HG03469 (cell line): ENCODE measurements at regions not wholly inside any gene's neighbourhood (a gene's known extent, or its start where the extent isn't known, plus 50 kb on each side); places are given as distances from the start of the nearest gene placed in this dataset.
"Not testable (repeated sequence)": the region's sequence is repeated elsewhere in the genome, so short reads cannot be mapped to it uniquely, and the experiment has no call there.

Experiments
- ATAC-seq: cut with Tn5 transposase; IDR thresholded peaks from one replicate; pipeline ENCODE4 v1.9.1; 2021; ENCODE audit warnings: mild to moderate bottlenecking, moderate library complexity, moderate number of reproducible peaks; ENCODE audit not compliant: unreplicated experiment

- ATAC-seq: no peak
These were observed 517.0 kb upstream of the NRSN1 start for GRCh38 chr6:23608931-23609435.

GRCh38 chr6:23611776-23612381 is 514.1 kb upstream of the NRSN1 start:
- no peak for ATAC-seq

- no peak for ATAC-seq
These were observed 507.6 kb upstream of the NRSN1 start for GRCh38 chr6:23618366-23618765.

- ATAC-seq: no peak
These were observed 505.1 kb upstream of the NRSN1 start for GRCh38 chr6:23620911-23621401.

GRCh38 chr6:23630726-23631635 is 495.0 kb upstream of the NRSN1 start:
- no peak for ATAC-seq

- ATAC-seq: no peak
These were observed 492.0 kb upstream of the NRSN1 start for GRCh38 chr6:23633996-23634395.

- ATAC-seq: no peak
These were observed 490.9 kb upstream of the NRSN1 start for GRCh38 chr6:23635150-23635549.

GRCh38 chr6:23637296-23637695 is 488.7 kb upstream of the NRSN1 start:
- no peak for ATAC-seq

GRCh38 chr6:23642849-23643248 is 483.2 kb upstream of the NRSN1 start:
- ATAC-seq: no peak

- ATAC-seq: no peak
These were observed 479.0 kb upstream of the NRSN1 start for GRCh38 chr6:23647045-23647444.

GRCh38 chr6:23650676-23651075 is 475.3 kb upstream of the NRSN1 start:
- ATAC-seq: no peak

- no peak for ATAC-seq
These were observed 471.3 kb upstream of the NRSN1 start for GRCh38 chr6:23654745-23655144.

- no peak for ATAC-seq
These were observed 470.5 kb upstream of the NRSN1 start for GRCh38 chr6:23655525-23655924.

- no peak for ATAC-seq
These were observed 469.5 kb upstream of the NRSN1 start for GRCh38 chr6:23656255-23657194.

GRCh38 chr6:23659125-23659524 is 466.9 kb upstream of the NRSN1 start:
- no peak for ATAC-seq

- ATAC-seq: no peak
These were observed 464.5 kb upstream of the NRSN1 start for GRCh38 chr6:23661549-23661948.

GRCh38 chr6:23663096-23663495 is 462.9 kb upstream of the NRSN1 start:
- no peak for ATAC-seq

GRCh38 chr6:23663652-23664051 is 462.4 kb upstream of the NRSN1 start:
- no peak for ATAC-seq

- ATAC-seq: not testable (repeated sequence)
These were observed 460.1 kb upstream of the NRSN1 start for GRCh38 chr6:23665911-23666310.

- ATAC-seq: no peak
These were observed 453.3 kb upstream of the NRSN1 start for GRCh38 chr6:23672737-23673136.

- no peak for ATAC-seq
These were observed 447.4 kb upstream of the NRSN1 start for GRCh38 chr6:23678626-23679025.
